G401.6 (cell line): ENCODE measurements at regions not wholly inside any gene's neighbourhood (a gene's known extent, or its start where the extent isn't known, plus 50 kb on each side); places are given as distances from the start of the nearest gene placed in this dataset.

Experiments
- FAIRE-seq: peaks from 2 replicates; lab custom pipeline; 2012; peaks lifted over from hg19 to GRCh38; lab: Jason Lieb, UNC

- no peak for FAIRE-seq
Measured at GRCh38 chr4:79466621-79467020, 58.6 kb upstream of the GK2 start.
